Suprapubic skin (tissue), 4 donors: ENCODE measurements at regions not wholly inside any gene's neighbourhood (a gene's known extent, or its start where the extent isn't known, plus 50 kb on each side); places are given as distances from the start of the nearest gene placed in this dataset.

Experiments
- DNase-seq, 2 donors: peaks; one replicate each; pipeline ENCODE4 v3.0.0-alpha.2; 2019; ENCODE audit warnings: low spot score in 2 of 2
- H3K27ac ChIP-seq: fragments of 200-600 bp; sonication (generic); one replicate; pipeline ENCODE4 v1.5.1; 2019
- H3K27me3 ChIP-seq: fragments of 200-600 bp; sonication (generic); one replicate; pipeline ENCODE4 v1.5.1; 2019
- H3K36me3 ChIP-seq: fragments of 200-600 bp; sonication (generic); one replicate; pipeline ENCODE4 v1.5.1; 2019
- H3K4me1 ChIP-seq: fragments of 200-600 bp; sonication (generic); one replicate; pipeline ENCODE4 v1.5.1; 2019
- H3K4me3 ChIP-seq: fragments of 200-600 bp; sonication (generic); one replicate; pipeline ENCODE4 v1.5.1; 2019; ENCODE audit warnings: mild to moderate bottlenecking
- H3K9me3 ChIP-seq: fragments of 200-600 bp; sonication (generic); one replicate; pipeline ENCODE4 v1.5.1; 2019
- EP300 ChIP-seq: sonication (generic); formaldehyde crosslinking; IDR thresholded peaks from one replicate; pipeline ENCODE4 v1.6.1; 2017; ENCODE audit warnings: antibody characterized with exemption
- POLR2A ChIP-seq, 2 donors: fragments of 450-650 bp; IDR thresholded peaks; one replicate each; pipeline ENCODE4 v1.6.1; 2017; ENCODE audit warnings: antibody characterized with exemption in 2 of 2, mild to moderate bottlenecking in 2 of 2, moderate library complexity in 2 of 2
- POLR2AphosphoS5 ChIP-seq, 3 donors: sonication (generic); formaldehyde crosslinking; IDR thresholded peaks; one replicate each; pipeline ENCODE4 v1.6.1; 2017; ENCODE audit warnings: antibody characterized with exemption in 3 of 3
- WGBS: methylation state at CpG from one replicate; pipeline ENCODE4 v1.1.5; 2018; 5-methylcytosine and 5-hydroxymethylcytosine counted together
- TF ChIP-seq, protein P1 (sequence below), 2 donors: fragments of 200-600 bp in 1 of 2; fragments of 450-650 bp in 1 of 2; sonication (generic) in 1 of 2; IDR thresholded peaks; one replicate each; pipeline ENCODE4 v1.5.1; 2016 to 2019; ENCODE audit warnings: antibody characterized with exemption in 2 of 2, mild to moderate bottlenecking in 1 of 2, moderate library complexity in 1 of 2

DNA sequence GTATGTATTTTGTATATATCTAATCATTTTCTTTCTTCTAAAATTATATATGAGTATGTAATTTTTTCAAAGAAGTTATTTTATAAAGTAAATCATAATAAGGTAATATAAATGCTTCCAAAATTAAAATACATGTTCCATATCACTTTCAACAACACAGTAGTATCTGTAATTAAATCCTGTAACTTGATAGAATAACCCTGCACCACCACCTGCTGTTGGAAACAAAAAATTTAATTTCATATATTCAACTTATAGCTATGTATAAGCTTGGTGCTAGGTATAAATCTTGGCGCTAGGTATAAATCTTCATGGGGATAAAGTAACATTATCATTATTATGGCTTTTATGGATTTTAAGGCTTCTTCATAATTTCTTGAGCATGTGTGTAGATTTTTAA lies 149.7 kb upstream of the DCN start:
- Histone ChIP-seq H3K36me3 (no peaks in the 10 kb centered on the region), H3K27me3 (no peaks in the 10 kb centered on the region), H3K4me1 (peaks cover 10% of the 10 kb centered on the region), H3K9me3 (no peaks in the 10 kb centered on the region), H3K27ac (no peak overlapping the region), H3K4me3 (no peak overlapping the region)
- 82% methylated on average over 1 of the region's 1 CpG for WGBS
- DNase-seq, result no peak
- no peak for TF ChIP-seq POLR2AphosphoS5 (IDR thresholded peaks at IDR 0.05)
- no peak for TF ChIP-seq EP300
- TF ChIP-seq POLR2A (IDR thresholded peaks at IDR 0.05), result no peak
- TF ChIP-seq, protein P1, sequence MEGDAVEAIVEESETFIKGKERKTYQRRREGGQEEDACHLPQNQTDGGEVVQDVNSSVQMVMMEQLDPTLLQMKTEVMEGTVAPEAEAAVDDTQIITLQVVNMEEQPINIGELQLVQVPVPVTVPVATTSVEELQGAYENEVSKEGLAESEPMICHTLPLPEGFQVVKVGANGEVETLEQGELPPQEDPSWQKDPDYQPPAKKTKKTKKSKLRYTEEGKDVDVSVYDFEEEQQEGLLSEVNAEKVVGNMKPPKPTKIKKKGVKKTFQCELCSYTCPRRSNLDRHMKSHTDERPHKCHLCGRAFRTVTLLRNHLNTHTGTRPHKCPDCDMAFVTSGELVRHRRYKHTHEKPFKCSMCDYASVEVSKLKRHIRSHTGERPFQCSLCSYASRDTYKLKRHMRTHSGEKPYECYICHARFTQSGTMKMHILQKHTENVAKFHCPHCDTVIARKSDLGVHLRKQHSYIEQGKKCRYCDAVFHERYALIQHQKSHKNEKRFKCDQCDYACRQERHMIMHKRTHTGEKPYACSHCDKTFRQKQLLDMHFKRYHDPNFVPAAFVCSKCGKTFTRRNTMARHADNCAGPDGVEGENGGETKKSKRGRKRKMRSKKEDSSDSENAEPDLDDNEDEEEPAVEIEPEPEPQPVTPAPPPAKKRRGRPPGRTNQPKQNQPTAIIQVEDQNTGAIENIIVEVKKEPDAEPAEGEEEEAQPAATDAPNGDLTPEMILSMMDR (IDR thresholded peaks at IDR 0.05), result no peak

DNA sequence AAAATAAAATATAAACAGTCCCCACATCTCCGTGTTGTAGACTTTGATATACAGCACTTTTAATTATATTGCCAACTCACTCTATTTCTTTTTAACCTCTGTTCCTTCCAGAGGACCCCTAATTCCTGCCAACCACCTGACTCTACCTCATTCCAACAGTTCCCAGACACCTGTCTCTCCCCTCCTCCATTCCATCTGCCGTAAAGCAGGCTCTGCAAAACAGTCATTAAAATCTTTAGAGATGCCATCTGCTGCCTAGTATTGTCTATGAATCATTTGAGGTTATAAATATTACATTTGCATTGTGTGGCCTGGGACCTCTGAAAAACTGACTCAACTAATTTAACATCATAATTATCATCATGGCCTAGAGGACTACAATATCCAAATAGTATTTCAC lies 148.8 kb upstream of the DCN start:
- Histone ChIP-seq H3K27ac (no peak overlapping the region), H3K4me1 (peaks cover 10% of the 10 kb centered on the region), H3K36me3 (no peaks in the 10 kb centered on the region), H3K27me3 (no peaks in the 10 kb centered on the region), H3K9me3 (no peaks in the 10 kb centered on the region), H3K4me3 (no peak overlapping the region)
- WGBS, result 65% methylated on average over 2 of the region's 2 CpGs
- TF ChIP-seq EP300 (no peak), POLR2AphosphoS5 (IDR thresholded peaks at IDR 0.05) (no peak), POLR2A (IDR thresholded peaks at IDR 0.05) (no peak)
- TF ChIP-seq, protein P1 (IDR thresholded peaks at IDR 0.05), result no peak
- no peak for DNase-seq

GRCh38 chr12:91328451-91328850 lies 145.8 kb upstream of the DCN start:
- peaks cover 13% of the 10 kb centered on the region for H3K4me1 ChIP-seq
- H3K27ac ChIP-seq, result peak overlapping the region; percentile 65
- TF ChIP-seq POLR2A (IDR thresholded peaks at IDR 0.05), result no peak
- TF ChIP-seq, protein P1 (IDR thresholded peaks at IDR 0.05), result no peak
- TF ChIP-seq POLR2AphosphoS5 (IDR thresholded peaks at IDR 0.05), result no peak
- no peaks in the 10 kb centered on the region for H3K36me3 ChIP-seq
- no peak overlapping the region for H3K4me3 ChIP-seq
- DNase-seq, result no peak
- 76% methylated on average over 3 of the region's 3 CpGs for WGBS
- H3K27me3 ChIP-seq, result no peaks in the 10 kb centered on the region
- no peaks in the 10 kb centered on the region for H3K9me3 ChIP-seq

- TF ChIP-seq, protein P1 (IDR thresholded peaks at IDR 0.05), result no peak
- no peak for TF ChIP-seq POLR2AphosphoS5 (IDR thresholded peaks at IDR 0.05)
- TF ChIP-seq POLR2A (IDR thresholded peaks at IDR 0.05), result no peak
- TF ChIP-seq EP300, result no peak
- Histone ChIP-seq H3K36me3 (no peaks in the 10 kb centered on the region), H3K4me1 (peaks cover 13% of the 10 kb centered on the region), H3K27ac (peak overlapping the region; percentile 65), H3K4me3 (no peak overlapping the region), H3K9me3 (no peaks in the 10 kb centered on the region), H3K27me3 (no peaks in the 10 kb centered on the region)
- 29% methylated on average over 3 of the region's 3 CpGs for WGBS
- DNase-seq, result no peak
Measured at GRCh38 chr12:91327889-91328288, 145.3 kb upstream of the DCN start.

DNA sequence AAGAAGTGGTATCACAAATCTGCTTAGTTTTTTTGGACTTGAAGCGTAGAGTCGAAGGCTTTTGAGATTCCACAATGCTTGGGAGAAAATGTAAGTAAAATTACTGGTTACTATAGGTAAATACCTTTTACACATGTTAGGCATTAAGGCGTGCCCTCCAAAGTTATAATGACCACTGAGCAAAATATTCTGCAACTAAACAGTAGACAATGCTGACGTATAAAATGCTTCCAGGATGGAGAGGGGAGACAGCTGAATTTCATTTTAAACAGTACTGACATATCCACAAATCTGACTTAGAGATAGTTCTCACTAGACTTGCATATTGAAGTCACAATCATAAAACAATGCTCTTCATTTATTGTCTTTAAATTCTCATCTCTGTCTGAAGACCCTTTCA lies 144.5 kb upstream of the DCN start:
- Histone ChIP-seq H3K36me3 (no peaks in the 10 kb centered on the region), H3K27me3 (no peaks in the 10 kb centered on the region), H3K4me3 (no peak overlapping the region), H3K27ac (peak overlapping the region; percentile 65), H3K4me1 (peaks cover 13% of the 10 kb centered on the region), H3K9me3 (no peaks in the 10 kb centered on the region)
- 62% methylated on average over 4 of the region's 4 CpGs for WGBS
- TF ChIP-seq POLR2AphosphoS5 (IDR thresholded peaks at IDR 0.05), result no peak
- no peak for TF ChIP-seq EP300
- TF ChIP-seq, protein P1 (IDR thresholded peaks at IDR 0.05), result no peak
- TF ChIP-seq POLR2A (IDR thresholded peaks at IDR 0.05), result no peak
- no peak for DNase-seq
